B cell (primary cell): ENCODE measurements at regions not wholly inside any gene's neighbourhood (a gene's known extent, or its start where the extent isn't known, plus 50 kb on each side); places are given as distances from the start of the nearest gene placed in this dataset.

ENCODE experiments used
- ATAC-seq: fragments of 200-7000 bp; cut with Tn5 transposase; one replicate; pipeline ENCODE4 v1.10.0; 2021; ENCODE audit warnings: low read depth, mild to moderate bottlenecking, moderate number of reproducible peaks, moderate library complexity
- CTCF ChIA-PET: fragments of 350-600 bp; sonication (Branson Sonifier 250); formaldehyde crosslinking; loops from one replicate; lab custom pipeline; 2021; ENCODE audit warnings: antibody characterized with exemption, inconsistent platforms; lab: Charles Lee
- POLR2A ChIA-PET: fragments of 350-600 bp; sonication (Branson Sonifier 250); formaldehyde crosslinking; loops from one replicate; lab custom pipeline; 2021; ENCODE audit warnings: antibody characterized with exemption; lab: Charles Lee
- DNase-seq: peaks from one replicate; pipeline ENCODE4 v3.0.0; 2013
- H2AFZ ChIP-seq: 2 replicates; pipeline ENCODE4 v1.6.1; 2012; ENCODE audit warnings: mild to moderate bottlenecking, low read depth, low read length; ENCODE audit not compliant: insufficient read depth, poor library complexity, severe bottlenecking
- H3K27ac ChIP-seq, 2 donors: 1 replicate in 1 of 2; 2 replicates in 1 of 2; pipeline ENCODE4 v1.5.1; 2012 to 2013; ENCODE audit warnings: low read length in 2 of 2, mild to moderate bottlenecking in 2 of 2, moderate library complexity in 1 of 2
- H3K27me3 ChIP-seq, 4 experiments: fragments of 200-600 bp in 1 of 4; sonication (generic) in 1 of 4; replicated peaks in 1 of 4; 1 replicate in 2 of 4; 2 replicates in 2 of 4; pipeline versions ENCODE4 v1.6.1 to v1.7.0; 2013 to 2016; ENCODE audit warnings: low read length in 3 of 4, mild to moderate bottlenecking in 2 of 4, mixed read lengths in 1 of 4, moderate library complexity in 1 of 4; ENCODE audit not compliant: insufficient read depth in 4 of 4, control insufficient read depth in 3 of 4; ENCODE audit errors: control extremely low read depth in 1 of 4
- H3K36me3 ChIP-seq, 2 experiments: replicated peaks in 1 of 2; 1 replicate in 1 of 2; 2 replicates in 1 of 2; pipeline versions ENCODE4 v1.6.1 to v1.7.1; 2013; ENCODE audit warnings: low read length in 1 of 2; ENCODE audit not compliant: insufficient read depth in 2 of 2, control insufficient read depth in 1 of 2; ENCODE audit errors: control extremely low read depth in 1 of 2, extremely low read depth in 1 of 2
- H3K4me1 ChIP-seq, 2 donors: fragments of 200-600 bp in 1 of 2; sonication (generic) in 1 of 2; 1 replicate in 1 of 2; 2 replicates in 1 of 2; pipeline versions ENCODE4 v1.5.1 to v1.6.1; 2013 to 2017; ENCODE audit warnings: low read length in 2 of 2; ENCODE audit not compliant: control insufficient read depth in 2 of 2, insufficient read depth in 2 of 2
- H3K4me2 ChIP-seq: replicated peaks from 2 replicates; pipeline ENCODE3; 2012; ENCODE audit warnings: mild to moderate bottlenecking, low read depth, low read length; ENCODE audit not compliant: poor library complexity, severe bottlenecking
- H3K4me3 ChIP-seq, 5 experiments: fragments of 200-600 bp in 1 of 5; sonication (generic) in 1 of 5; 1 replicate in 3 of 5; 2 replicates in 2 of 5; pipeline versions ENCODE4 v1.5.1 to v1.7.0; 2011 to 2016; ENCODE audit warnings: low read length in 4 of 5, mild to moderate bottlenecking in 4 of 5, low read depth in 2 of 5, control low read depth in 1 of 5, moderate library complexity in 1 of 5; ENCODE audit not compliant: insufficient read depth in 1 of 5; ENCODE audit errors: control extremely low read depth in 1 of 5, extremely low read depth in 1 of 5
- H3K79me2 ChIP-seq: fragments of 200-600 bp; sonication (generic); one replicate; pipeline ENCODE4 v1.6.0; 2016; ENCODE audit warnings: low read length; ENCODE audit not compliant: control insufficient read depth, insufficient read depth
- H3K9ac ChIP-seq: fragments of 200-600 bp; sonication (generic); 2 replicates; pipeline ENCODE4 v1.6.1; 2017; ENCODE audit warnings: mild to moderate bottlenecking, low read length, moderate library complexity
- H3K9me3 ChIP-seq, 3 donors: one replicate each; pipeline versions ENCODE4 v1.6.1 to v1.7.1; 2013; ENCODE audit warnings: low read length in 2 of 3; ENCODE audit not compliant: control insufficient read depth in 2 of 3, insufficient read depth in 1 of 3; ENCODE audit errors: control extremely low read depth in 1 of 3
- H4K20me1 ChIP-seq: 2 replicates; pipeline ENCODE4 v1.6.0; 2012; ENCODE audit warnings: mild to moderate bottlenecking, low read length; ENCODE audit not compliant: insufficient read depth, control insufficient read depth, poor library complexity, severe bottlenecking
- H3K27ac Mint-ChIP-seq: one replicate; pipeline ENCODE4 v1.8.0; 2021; ENCODE audit warnings: mixed read lengths
- H3K27me3 Mint-ChIP-seq: one replicate; pipeline ENCODE4 v1.8.0; 2021; ENCODE audit warnings: mixed read lengths
- H3K4me1 Mint-ChIP-seq: one replicate; pipeline ENCODE4 v1.8.0; 2021; ENCODE audit warnings: mixed read lengths
- H3K4me3 Mint-ChIP-seq: one replicate; pipeline ENCODE4 v1.8.0; 2021; ENCODE audit warnings: mixed read lengths
- H3K9me3 Mint-ChIP-seq: one replicate; pipeline ENCODE4 v1.8.0; 2022; ENCODE audit warnings: mixed read lengths; ENCODE audit not compliant: insufficient read depth
- CTCF ChIP-seq: fragments of 200-600 bp; IDR thresholded peaks from one replicate; pipeline ENCODE4 v1.8.0; 2022; ENCODE audit warnings: antibody characterized with exemption, mild to moderate bottlenecking
- EZH2 ChIP-seq: IDR thresholded peaks from 2 replicates; pipeline ENCODE4 v1.6.1; 2012; ENCODE audit warnings: borderline replicate concordance, low read depth, mild to moderate bottlenecking, moderate library complexity, low read length; ENCODE audit not compliant: insufficient read depth, poor library complexity, severe bottlenecking
- WGBS: methylation state at CpG from one replicate; pipeline ENCODE4 v1.1.5; 2013; ENCODE audit warnings: missing lambda C conversion rate; ENCODE audit not compliant: insufficient coverage; 5-methylcytosine and 5-hydroxymethylcytosine counted together
- intact Hi-C: fragments of 100-400 bp; cut with micrococcal nuclease; formaldehyde crosslinking; loops from one replicate; pipeline ENCODE4 v1.10.0; 2022

- ChIA-PET CTCF (no interaction called here), POLR2A (no interaction called here)
- no peaks in the 10 kb centered on the region for H3K79me2 ChIP-seq
- no peaks in the 10 kb centered on the region for H3K36me3 ChIP-seq
- H3K4me2 ChIP-seq: no peak overlapping the region
- no peak for DNase-seq
- no peak overlapping the region for H3K9ac ChIP-seq
- H3K27ac ChIP-seq: no peak overlapping the region
- intact Hi-C loops: no loop called here
- H3K9me3 Mint-ChIP-seq: no peaks in the 10 kb centered on the region
- H3K9me3 ChIP-seq: no peaks in the 10 kb centered on the region
- H2AFZ ChIP-seq: no peak overlapping the region
- ATAC-seq: no peak
- H3K27me3 Mint-ChIP-seq: peaks cover 3% of the 10 kb centered on the region
- TF ChIP-seq CTCF (no peak), EZH2 (no peak)
- 100% methylated on average over 1 of the region's 2 CpGs for WGBS
- no peak overlapping the region for H3K4me3 ChIP-seq
- H3K4me1 ChIP-seq: no peaks in the 10 kb centered on the region
- no peaks in the 10 kb centered on the region for H3K27me3 ChIP-seq
- no peaks in the 10 kb centered on the region for H4K20me1 ChIP-seq
- no peak overlapping the region for H3K27ac Mint-ChIP-seq
- no peak overlapping the region for H3K4me3 Mint-ChIP-seq
- H3K4me1 Mint-ChIP-seq: no peaks in the 10 kb centered on the region
These were observed 260.2 kb downstream of the STK31 start for GRCh38 chr7:23970193-23970592.

GRCh38 chr7:23971031-23971430 lies 261.0 kb downstream of the STK31 start:
- Histone ChIP-seq H3K9me3 (no peaks in the 10 kb centered on the region), H3K4me1 (no peaks in the 10 kb centered on the region), H2AFZ (no peak overlapping the region), H3K9ac (no peak overlapping the region), H3K36me3 (no peaks in the 10 kb centered on the region), H3K27ac (no peak overlapping the region), H3K27me3 (no peaks in the 10 kb centered on the region), H3K79me2 (no peaks in the 10 kb centered on the region), H3K4me3 (no peak overlapping the region), H3K4me2 (no peak overlapping the region), H4K20me1 (no peaks in the 10 kb centered on the region)
- ChIA-PET POLR2A (no interaction called here), CTCF (no interaction called here)
- H3K27ac Mint-ChIP-seq: no peak overlapping the region
- peaks cover 3% of the 10 kb centered on the region for H3K27me3 Mint-ChIP-seq
- intact Hi-C loops: no loop called here
- no peaks in the 10 kb centered on the region for H3K9me3 Mint-ChIP-seq
- H3K4me3 Mint-ChIP-seq: no peak overlapping the region
- DNase-seq (no peak), ATAC-seq (no peak)
- TF ChIP-seq CTCF (no peak), EZH2 (no peak)
- H3K4me1 Mint-ChIP-seq: no peaks in the 10 kb centered on the region
- 90% methylated on average over 3 of the region's 3 CpGs for WGBS
